ENCODE measurements at regions not wholly inside any gene's neighbourhood (a gene's known extent, or its start where the extent isn't known, plus 50 kb on each side); places are given as distances from the start of the nearest gene placed in this dataset.
"Not testable (repeated sequence)": the region's sequence is repeated elsewhere in the genome, so short reads cannot be mapped to it uniquely, and the experiment has no call there.

GRCh38 chr10:27388761-27389399 is 115.2 kb upstream of the RAB18 start:
- no peak for DNase-seq (ENCODE audit: low spot score)

- no peak for DNase-seq (ENCODE audit: low spot score)
Measured at GRCh38 chr10:27383595-27384542, 120.2 kb upstream of the RAB18 start.

- DNase-seq (ENCODE audit: low spot score): no peak
Measured at GRCh38 chr10:27382176-27382575, 121.9 kb upstream of the RAB18 start.

- no peak for DNase-seq (ENCODE audit: low spot score)
Measured at GRCh38 chr10:27380929-27381358, 123.2 kb upstream of the RAB18 start.

- DNase-seq (ENCODE audit: low spot score): not testable (repeated sequence)
Measured at GRCh38 chr10:27379041-27379440, 125.1 kb upstream of the RAB18 start.

GRCh38 chr10:27373566-27374160 is 130.4 kb upstream of the RAB18 start:
- no peak for DNase-seq (ENCODE audit: low spot score)

- no peak for DNase-seq (ENCODE audit: low spot score)
Measured at GRCh38 chr10:27372095-27372494, 131.5 kb upstream of the ACBD5 start.

GRCh38 chr10:27371375-27371774 is 130.8 kb upstream of the ACBD5 start:
- DNase-seq (ENCODE audit: low spot score): not testable (repeated sequence)

- DNase-seq (ENCODE audit: low spot score): no peak
Measured at GRCh38 chr10:27369880-27370279, 129.3 kb upstream of the ACBD5 start.

GRCh38 chr10:27368706-27369105 is 128.1 kb upstream of the ACBD5 start:
- DNase-seq (ENCODE audit: low spot score): no peak

GRCh38 chr10:27366769-27367168 is 126.2 kb upstream of the ACBD5 start:
- peak; percentile 10 for DNase-seq (ENCODE audit: low spot score)

GRCh38 chr10:27364028-27364427 is 123.4 kb upstream of the ACBD5 start:
- DNase-seq (ENCODE audit: low spot score): no peak

GRCh38 chr10:27360581-27361172 is 120.1 kb upstream of the ACBD5 start:
- DNase-seq (ENCODE audit: low spot score): peak; percentile 59

GRCh38 chr10:27359792-27360355 is 119.3 kb upstream of the ACBD5 start:
- no peak for DNase-seq (ENCODE audit: low spot score)

GRCh38 chr10:27356738-27357137 is 116.1 kb upstream of the ACBD5 start:
- no peak for DNase-seq (ENCODE audit: low spot score)

- DNase-seq (ENCODE audit: low spot score): no peak
Measured at GRCh38 chr10:27355918-27356573, 115.4 kb upstream of the ACBD5 start.

GRCh38 chr10:27354643-27355270 is 114.2 kb upstream of the ACBD5 start:
- peak; percentile 36 for DNase-seq (ENCODE audit: low spot score)

- not testable (repeated sequence) for DNase-seq (ENCODE audit: low spot score)
Measured at GRCh38 chr10:27354100-27354499, 113.5 kb upstream of the ACBD5 start.

GRCh38 chr10:27349987-27350386 is 109.4 kb upstream of the ACBD5 start:
- DNase-seq (ENCODE audit: low spot score): no peak

- DNase-seq (ENCODE audit: low spot score): not testable (repeated sequence)
Measured at GRCh38 chr10:27347827-27348207, 107.2 kb upstream of the ACBD5 start.

- DNase-seq (ENCODE audit: low spot score): no peak
Measured at GRCh38 chr10:27345455-27345920, 104.9 kb upstream of the ACBD5 start.

Measured in germinal center (tissue), 1 donor.